Tibial nerve (tissue), 4 donors: ENCODE measurements at regions not wholly inside any gene's neighbourhood (a gene's known extent, or its start where the extent isn't known, plus 50 kb on each side); places are given as distances from the start of the nearest gene placed in this dataset.

Experiments used
- DNase-seq, 2 donors: peaks; one replicate each; pipeline ENCODE4 v3.0.0-alpha.2; 2019; ENCODE audit warnings: low spot score in 2 of 2
- H3K27ac ChIP-seq, 4 donors: fragments of 200-600 bp; sonication (generic) in 3 of 4; one replicate each; pipeline ENCODE4 v1.5.1; 2017 to 2019; ENCODE audit warnings: mild to moderate bottlenecking in 1 of 4
- H3K27me3 ChIP-seq, 2 donors: fragments of 200-600 bp; sonication (generic) in 1 of 2; one replicate each; pipeline versions ENCODE4 v1.5.1 to v1.6.0; 2017 to 2019
- H3K36me3 ChIP-seq, 3 donors: fragments of 200-600 bp; sonication (generic); one replicate each; pipeline ENCODE4 v1.5.1; 2018 to 2019
- H3K4me1 ChIP-seq, 4 donors: fragments of 200-600 bp; sonication (generic) in 3 of 4; one replicate each; pipeline ENCODE4 v1.5.1; 2017 to 2019
- H3K4me3 ChIP-seq, 4 donors: fragments of 200-600 bp; sonication (generic) in 3 of 4; one replicate each; pipeline ENCODE4 v1.5.1; 2017 to 2019; ENCODE audit warnings: mild to moderate bottlenecking in 1 of 4, moderate library complexity in 1 of 4
- H3K9me3 ChIP-seq, 4 donors: fragments of 200-600 bp; sonication (generic) in 3 of 4; one replicate each; pipeline ENCODE4 v1.5.1; 2017 to 2019
- EP300 ChIP-seq, 2 donors: sonication (generic); formaldehyde crosslinking; IDR thresholded peaks; one replicate each; pipeline ENCODE4 v1.6.1; 2017; ENCODE audit warnings: antibody characterized with exemption in 2 of 2, mild to moderate bottlenecking in 1 of 2
- POLR2A ChIP-seq, 2 donors: fragments of 450-650 bp; IDR thresholded peaks; one replicate each; pipeline ENCODE4 v1.6.1; 2017; ENCODE audit warnings: antibody characterized with exemption in 2 of 2, mild to moderate bottlenecking in 2 of 2, moderate library complexity in 2 of 2
- WGBS, 2 donors: methylation state at CpG; one replicate each; pipeline ENCODE4 v1.1.5; 2018; 5-methylcytosine and 5-hydroxymethylcytosine counted together
- TF ChIP-seq, protein P1 (sequence below), 5 experiments: fragments of 200-600 bp in 3 of 5; fragments of 450-650 bp in 2 of 5; sonication (generic) in 3 of 5; IDR thresholded peaks; one replicate each; pipeline ENCODE4 v1.5.1; 2016 to 2019; ENCODE audit warnings: antibody characterized with exemption in 5 of 5, mild to moderate bottlenecking in 3 of 5, moderate library complexity in 2 of 5

DNA sequence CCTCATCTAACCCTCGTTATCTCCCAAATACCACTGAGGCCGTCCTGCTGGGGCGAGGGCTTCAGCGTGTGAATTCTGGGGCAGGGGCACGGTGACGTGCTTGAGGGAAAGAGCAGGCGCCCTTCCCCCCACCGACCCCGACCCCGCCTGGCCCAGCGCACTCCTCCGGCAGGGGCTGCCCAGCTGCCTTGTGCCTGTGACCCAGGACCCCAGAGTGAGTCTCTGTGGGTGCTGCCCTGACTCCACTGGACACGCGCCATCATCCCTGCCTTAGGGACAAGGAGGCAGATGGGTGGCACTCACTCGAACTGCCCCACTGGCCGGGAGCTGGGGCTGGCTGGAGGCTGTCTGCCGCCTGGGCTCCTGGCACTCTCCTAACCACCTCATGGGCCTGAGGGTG, 136.2 kb upstream of the LPCAT1 start:
- WGBS, 2 donors = 46 to 62% methylated on average over 16 to 17 of the region's 17 CpGs
- TF ChIP-seq POLR2A (IDR thresholded peaks at IDR 0.05) = no peak
- TF ChIP-seq, protein P1, sequence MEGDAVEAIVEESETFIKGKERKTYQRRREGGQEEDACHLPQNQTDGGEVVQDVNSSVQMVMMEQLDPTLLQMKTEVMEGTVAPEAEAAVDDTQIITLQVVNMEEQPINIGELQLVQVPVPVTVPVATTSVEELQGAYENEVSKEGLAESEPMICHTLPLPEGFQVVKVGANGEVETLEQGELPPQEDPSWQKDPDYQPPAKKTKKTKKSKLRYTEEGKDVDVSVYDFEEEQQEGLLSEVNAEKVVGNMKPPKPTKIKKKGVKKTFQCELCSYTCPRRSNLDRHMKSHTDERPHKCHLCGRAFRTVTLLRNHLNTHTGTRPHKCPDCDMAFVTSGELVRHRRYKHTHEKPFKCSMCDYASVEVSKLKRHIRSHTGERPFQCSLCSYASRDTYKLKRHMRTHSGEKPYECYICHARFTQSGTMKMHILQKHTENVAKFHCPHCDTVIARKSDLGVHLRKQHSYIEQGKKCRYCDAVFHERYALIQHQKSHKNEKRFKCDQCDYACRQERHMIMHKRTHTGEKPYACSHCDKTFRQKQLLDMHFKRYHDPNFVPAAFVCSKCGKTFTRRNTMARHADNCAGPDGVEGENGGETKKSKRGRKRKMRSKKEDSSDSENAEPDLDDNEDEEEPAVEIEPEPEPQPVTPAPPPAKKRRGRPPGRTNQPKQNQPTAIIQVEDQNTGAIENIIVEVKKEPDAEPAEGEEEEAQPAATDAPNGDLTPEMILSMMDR (IDR thresholded peaks at IDR 0.05) = no peak
- no peak for TF ChIP-seq EP300 (IDR thresholded peaks at IDR 0.05)
- H3K27me3 ChIP-seq = peaks cover 0 to 53% of the 10 kb centered on the region in 2 donors

DNA sequence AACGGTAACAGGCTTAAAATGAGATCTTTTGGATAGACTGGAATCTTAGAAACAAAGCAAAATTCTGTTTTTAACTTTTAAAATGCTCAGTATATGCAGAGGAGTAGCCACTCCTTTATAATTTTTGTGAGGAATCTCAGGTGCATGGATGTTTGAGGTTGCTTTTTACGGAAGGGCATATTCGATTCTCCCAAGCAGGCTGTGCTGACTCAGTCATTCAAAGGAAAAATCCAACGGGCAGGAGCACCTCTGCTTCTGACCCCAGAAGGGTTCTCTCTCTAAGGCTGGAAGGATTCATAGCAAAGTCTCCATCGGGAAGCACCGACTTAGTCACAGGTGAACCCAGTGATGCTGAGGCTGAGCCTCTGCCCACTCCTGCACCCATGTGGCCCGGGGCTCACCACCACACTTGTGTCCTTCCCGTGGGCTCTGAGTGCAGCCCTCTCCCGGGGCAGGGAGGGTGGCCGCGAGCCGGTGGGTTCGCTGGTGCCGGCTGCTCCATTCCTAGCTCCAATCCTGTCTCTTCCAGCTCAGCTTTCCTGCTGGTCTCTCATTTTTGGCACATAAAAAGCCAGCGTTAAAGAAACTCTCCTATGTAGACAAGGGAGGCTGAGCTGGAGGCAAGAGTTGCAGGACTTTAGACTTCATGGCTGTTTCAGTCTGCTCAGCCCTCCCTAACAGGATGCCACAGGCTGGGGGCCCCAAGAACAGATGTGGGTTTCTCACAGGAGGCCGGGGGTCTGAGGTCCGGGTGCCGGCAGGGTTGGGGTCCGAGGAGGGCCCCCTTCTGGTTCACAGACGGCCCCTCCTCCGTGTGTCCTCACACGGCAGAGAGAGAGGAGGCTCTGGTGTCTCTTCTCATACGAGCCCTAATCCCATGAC, 135.6 kb upstream of the LPCAT1 start:
- H3K9me3 ChIP-seq = no peaks in the 10 kb centered on the region
- DNase-seq = no peak
- no peak overlapping the region for H3K4me3 ChIP-seq
- H3K27ac ChIP-seq = no peak overlapping the region
- TF ChIP-seq EP300 (IDR thresholded peaks at IDR 0.05) = no peak
- no peak for TF ChIP-seq POLR2A (IDR thresholded peaks at IDR 0.05)
- TF ChIP-seq, protein P1 (IDR thresholded peaks at IDR 0.05) = no peak
- 48 to 53% methylated on average over 23 of the region's 23 CpGs for WGBS, 2 donors
- H3K4me1 ChIP-seq = peaks cover 0 to under 1% (median 0%) of the 10 kb centered on the region in 4 donors
- no peaks in the 10 kb centered on the region for H3K36me3 ChIP-seq
- peaks cover 0 to 53% of the 10 kb centered on the region in 2 donors for H3K27me3 ChIP-seq

More for the DNA sequence above, 136.2 kb upstream of the LPCAT1 start:
- DNase-seq = no peak
- Histone ChIP-seq H3K4me3 (no peak overlapping the region), H3K36me3 (no peaks in the 10 kb centered on the region), H3K27ac (no peak overlapping the region), H3K9me3 (no peaks in the 10 kb centered on the region), H3K4me1 (no peaks in the 10 kb centered on the region)

DNA sequence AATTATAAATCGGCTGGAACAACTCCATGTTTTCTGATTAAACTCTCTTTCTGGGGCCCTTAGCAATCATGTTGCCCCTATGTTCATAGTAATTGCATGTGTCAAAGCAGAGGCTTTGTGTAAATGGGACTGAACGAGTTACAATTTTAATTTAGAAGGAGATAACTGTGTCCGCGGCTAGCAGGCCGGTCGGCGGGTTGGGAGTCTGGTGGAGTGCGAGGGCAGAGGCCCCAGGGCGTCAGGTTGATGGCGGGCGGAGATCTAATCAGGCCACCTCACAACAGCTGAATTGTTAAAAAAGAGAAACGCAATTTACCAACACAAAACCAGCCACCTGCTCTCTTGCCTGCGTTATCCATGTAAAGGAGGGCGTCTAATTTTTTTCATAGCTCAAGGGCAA, 134.9 kb upstream of the LPCAT1 start:
- H3K4me3 ChIP-seq = no peak overlapping the region
- H3K9me3 ChIP-seq = no peaks in the 10 kb centered on the region
- no peak for TF ChIP-seq EP300 (IDR thresholded peaks at IDR 0.05)
- TF ChIP-seq POLR2A (IDR thresholded peaks at IDR 0.05) = no peak
- TF ChIP-seq, protein P1 (IDR thresholded peaks at IDR 0.05) = no peak
- H3K36me3 ChIP-seq = no peaks in the 10 kb centered on the region
- 67 to 68% methylated on average over 14 of the region's 14 CpGs for WGBS, 2 donors
- DNase-seq = no peak
- peaks cover 0 to 5% (median 2%) of the 10 kb centered on the region in 4 donors for H3K4me1 ChIP-seq
- no peak overlapping the region for H3K27ac ChIP-seq
- H3K27me3 ChIP-seq = peaks cover 0 to 53% of the 10 kb centered on the region in 2 donors

DNA sequence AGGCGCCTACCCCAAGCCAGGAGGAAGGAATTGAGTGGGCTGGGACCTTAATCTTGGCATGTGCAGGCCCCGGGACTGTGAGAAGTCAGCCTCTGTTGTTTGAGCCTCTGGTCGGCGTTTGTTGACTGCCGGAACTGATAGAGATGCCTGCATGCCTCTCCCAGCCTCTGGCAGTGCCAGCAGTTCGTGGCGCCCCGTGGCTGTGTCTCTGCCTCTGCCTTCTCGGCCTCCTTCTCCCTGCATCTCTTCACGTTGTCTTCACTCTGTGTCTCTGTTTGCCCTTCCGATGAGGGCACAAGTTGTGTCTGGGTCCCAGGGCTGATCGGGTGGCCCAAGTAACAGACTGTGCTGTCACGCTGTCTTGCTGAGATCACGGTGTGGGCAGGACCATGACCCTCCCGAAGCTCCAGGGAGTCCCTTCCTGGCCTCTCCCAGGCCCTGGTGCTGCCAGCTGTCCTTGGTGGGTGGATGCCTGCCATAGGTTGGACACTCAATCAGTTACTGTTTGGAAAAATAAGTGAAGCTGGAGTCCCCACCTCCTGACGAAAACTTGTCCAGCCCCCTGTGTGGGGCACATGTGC, 133.5 kb upstream of the LPCAT1 start:
- no peak overlapping the region for H3K4me3 ChIP-seq
- peaks cover 0 to 67% of the 10 kb centered on the region in 2 donors for H3K27me3 ChIP-seq
- no peak for DNase-seq
- peaks cover 0 to 13% (median 2%) of the 10 kb centered on the region in 4 donors for H3K4me1 ChIP-seq
- no peaks in the 10 kb centered on the region for H3K36me3 ChIP-seq
- 70 to 78% methylated on average over 16 of the region's 16 CpGs for WGBS, 2 donors
- H3K9me3 ChIP-seq = no peaks in the 10 kb centered on the region
- TF ChIP-seq EP300 (IDR thresholded peaks at IDR 0.05) = no peak
- TF ChIP-seq, protein P1 (IDR thresholded peaks at IDR 0.05) = no peak
- no peak for TF ChIP-seq POLR2A (IDR thresholded peaks at IDR 0.05)
- H3K27ac ChIP-seq = no peak overlapping the region
